IMR-90 (cell line): ENCODE measurements at regions not wholly inside any gene's neighbourhood (a gene's known extent, or its start where the extent isn't known, plus 50 kb on each side); places are given as distances from the start of the nearest gene placed in this dataset.

Experiments used
- ATAC-seq: fragments of 200-7000 bp; cut with Tn5 transposase; 2 replicates; pipeline ENCODE4 v1.9.1; 2020; ENCODE audit warnings: low read depth, mild to moderate bottlenecking, moderate library complexity
- BruUV-seq: library from RNA; stranded (reverse); fragments of 400-500 nt; replicated peaks from 2 replicates; lab custom pipeline; 2021; lab: Mats Ljungman, UMichigan
- CTCF ChIA-PET: fragments of 300-600 bp; formaldehyde crosslinking; extraction: SDS; loops from one replicate; lab custom pipeline; 2021; ENCODE audit warnings: antibody characterized with exemption; lab: Yijun Ruan, JAX
- POLR2A ChIA-PET: fragments of 300-600 bp; sonication (Branson Sonifier 250); formaldehyde crosslinking; loops from one replicate; lab custom pipeline; 2022; ENCODE audit warnings: antibody characterized with exemption; ENCODE audit not compliant: unreplicated experiment; lab: Charles Lee
- DNase-seq: peaks from one replicate; pipeline ENCODE4 v3.0.0; 2013
- H2AFZ ChIP-seq: replicated peaks from 2 replicates; pipeline ENCODE3; 2013; ENCODE audit warnings: low read length, mild to moderate bottlenecking; ENCODE audit not compliant: poor library complexity
- H2AK5ac ChIP-seq: 2 replicates; pipeline ENCODE4 v1.6.1; 2013; ENCODE audit warnings: low read depth, low read length, inconsistent platforms
- H2AK9ac ChIP-seq: replicated peaks from 2 replicates; pipeline ENCODE3; 2013; ENCODE audit warnings: mild to moderate bottlenecking, low read depth, low read length, moderate library complexity; ENCODE audit not compliant: poor library complexity
- H2BK120ac ChIP-seq: 2 replicates; pipeline ENCODE4 v1.6.1; 2013; ENCODE audit warnings: low read depth, low read length, inconsistent platforms
- H2BK15ac ChIP-seq: 3 replicates; pipeline ENCODE4 v1.6.1; 2013; ENCODE audit warnings: low read depth, low read length, inconsistent platforms
- H2BK20ac ChIP-seq: 2 replicates; pipeline ENCODE4 v1.6.1; 2013; ENCODE audit warnings: low read depth, mild to moderate bottlenecking, inconsistent platforms, low read length, moderate library complexity
- H2BK5ac ChIP-seq: 2 replicates; pipeline ENCODE4 v1.6.1; 2013; ENCODE audit warnings: mild to moderate bottlenecking, low read depth, low read length, inconsistent platforms; ENCODE audit not compliant: poor library complexity, severe bottlenecking
- H3K14ac ChIP-seq: replicated peaks from 2 replicates; pipeline ENCODE4 v1.6.1; 2013; ENCODE audit warnings: low read depth, low read length, inconsistent platforms
- H3K18ac ChIP-seq: 2 replicates; pipeline ENCODE4 v1.6.1; 2013; ENCODE audit warnings: low read depth, low read length, control low read depth
- H3K23ac ChIP-seq: 2 replicates; pipeline ENCODE4 v1.6.1; 2013; ENCODE audit warnings: low read depth, low read length, inconsistent platforms
- H3K27ac ChIP-seq: 2 replicates; pipeline ENCODE4 v1.5.1; 2013; ENCODE audit warnings: mild to moderate bottlenecking, control low read depth, low read length; ENCODE audit not compliant: insufficient read depth
- H3K27me3 ChIP-seq: 2 replicates; pipeline ENCODE4 v1.6.1; 2013; ENCODE audit warnings: low read length; ENCODE audit not compliant: control insufficient read depth, insufficient read depth
- H3K36me3 ChIP-seq: 2 replicates; pipeline ENCODE4 v1.6.1; 2013; ENCODE audit warnings: low read length, mixed read lengths; ENCODE audit not compliant: control insufficient read depth, insufficient read depth
- H3K4ac ChIP-seq: 2 replicates; pipeline ENCODE4 v1.6.1; 2013; ENCODE audit warnings: low read depth, low read length, inconsistent platforms
- H3K4me1 ChIP-seq: 2 replicates; pipeline ENCODE4 v1.6.1; 2013; ENCODE audit warnings: low read length, mixed read lengths; ENCODE audit not compliant: control insufficient read depth, insufficient read depth
- H3K4me2 ChIP-seq: 2 replicates; pipeline ENCODE4 v1.6.1; 2013; ENCODE audit warnings: low read depth, mild to moderate bottlenecking, control low read depth, low read length, moderate library complexity
- H3K4me3 ChIP-seq: 2 replicates; pipeline ENCODE4 v1.5.1; 2013; ENCODE audit warnings: low read depth, mild to moderate bottlenecking, control low read depth, low read length, moderate library complexity; ENCODE audit not compliant: insufficient read depth
- H3K56ac ChIP-seq: 2 replicates; pipeline ENCODE4 v1.6.1; 2013; ENCODE audit warnings: low read length, inconsistent platforms; ENCODE audit not compliant: insufficient read depth; ENCODE audit errors: extremely low read depth
- H3K79me1 ChIP-seq, 2 experiments: 2 replicates each; pipeline ENCODE4 v1.6.1; 2013; ENCODE audit warnings: low read length in 2 of 2, inconsistent platforms in 1 of 2, low read depth in 1 of 2
- H3K9ac ChIP-seq: 2 replicates; pipeline ENCODE4 v1.6.1; 2013; ENCODE audit warnings: low read depth, low read length, control low read depth
- H3K9me1 ChIP-seq: 2 replicates; pipeline ENCODE4 v1.6.1; 2013; ENCODE audit warnings: low read length, inconsistent platforms; ENCODE audit not compliant: insufficient read depth
- H3K9me3 ChIP-seq: 2 replicates; pipeline ENCODE4 v1.6.1; 2013; ENCODE audit warnings: low read length; ENCODE audit not compliant: control insufficient read depth, insufficient read depth
- H4K20me1 ChIP-seq: 2 replicates; pipeline ENCODE4 v1.6.1; 2013; ENCODE audit warnings: low read length, inconsistent platforms; ENCODE audit not compliant: insufficient read depth
- H4K5ac ChIP-seq: 2 replicates; pipeline ENCODE4 v1.6.1; 2013; ENCODE audit warnings: mild to moderate bottlenecking, low read depth, low read length, control low read depth
- H4K8ac ChIP-seq, 2 experiments: 2 replicates each; pipeline ENCODE4 v1.6.1; 2013; ENCODE audit warnings: low read depth in 2 of 2, low read length in 2 of 2, control low read depth in 1 of 2, inconsistent platforms in 1 of 2
- H4K91ac ChIP-seq: 2 replicates; pipeline ENCODE4 v1.6.1; 2013; ENCODE audit warnings: low read depth, low read length, inconsistent platforms; ENCODE audit not compliant: insufficient read depth
- CEBPB ChIP-seq: IDR thresholded peaks from 2 replicates; pipeline ENCODE4 v1.6.1; 2012; ENCODE audit warnings: low read depth, low read length, improper control_type of control experiment
- CHD1 ChIP-seq: IDR thresholded peaks from 2 replicates; pipeline ENCODE4 v1.6.1; 2012; ENCODE audit warnings: low read depth, low read length, improper control_type of control experiment
- CTCF ChIP-seq: conservative IDR thresholded peaks from 2 replicates; pipeline ENCODE4 v1.5.1; 2012; ENCODE audit warnings: mild to moderate bottlenecking, low read depth, low read length, improper control_type of control experiment
- FOS ChIP-seq: fragments of 150-350 bp; IDR thresholded peaks from 2 replicates; pipeline ENCODE4 v1.6.1; 2016; ENCODE audit warnings: low read depth, low read length
- MAFK ChIP-seq: IDR thresholded peaks from 2 replicates; pipeline ENCODE4 v1.6.1; 2012; ENCODE audit warnings: low read depth, low read length, improper control_type of control experiment
- MAZ ChIP-seq: IDR thresholded peaks from 2 replicates; pipeline ENCODE4 v1.6.1; 2012; ENCODE audit warnings: low read depth, mild to moderate bottlenecking, low read length, improper control_type of control experiment, moderate library complexity, borderline replicate concordance
- MXI1 ChIP-seq: IDR thresholded peaks from 2 replicates; pipeline ENCODE4 v1.6.1; 2012; ENCODE audit warnings: low read depth, mild to moderate bottlenecking, low read length, moderate library complexity, borderline replicate concordance
- NFE2L2 ChIP-seq: fragments of 150-350 bp; IDR thresholded peaks from 2 replicates; pipeline ENCODE4 v1.6.1; 2016; ENCODE audit warnings: low read depth, mild to moderate bottlenecking, low read length
- POLR2A ChIP-seq: IDR thresholded peaks from 2 replicates; pipeline ENCODE4 v1.6.1; 2012; ENCODE audit warnings: mild to moderate bottlenecking, low read depth, low read length
- RAD21 ChIP-seq: IDR thresholded peaks from 2 replicates; pipeline ENCODE4 v1.6.1; 2012; ENCODE audit warnings: low read length, improper control_type of control experiment
- SMC3 ChIP-seq: fragments of 150-350 bp; IDR thresholded peaks from 2 replicates; pipeline ENCODE4 v1.6.1; 2016; ENCODE audit warnings: low read depth, mild to moderate bottlenecking, antibody characterized with exemption, low read length, moderate library complexity
- WGBS, 2 experiments: methylation state at CpG; one replicate each; pipeline versions ENCODE4 v1.1.5 to v1.1.7; 2013; ENCODE audit warnings: missing lambda C conversion rate in 2 of 2; ENCODE audit not compliant: insufficient read length in 1 of 2; ENCODE audit errors: extremely low coverage in 2 of 2; 5-methylcytosine and 5-hydroxymethylcytosine counted together
- dilution Hi-C: fragments of 300-500 bp; cut with HindIII; formaldehyde crosslinking; loops from one replicate; pipeline ENCODE4 v1.14.3; 2018; ENCODE audit warnings: low sequenced_read_pairs; ENCODE audit not compliant: unreplicated experiment
- in situ Hi-C: fragments of 300-500 bp; cut with MboI; formaldehyde crosslinking; loops from 3 replicates; pipeline ENCODE4 v1.14.3; 2019; ENCODE audit warnings: low sequenced_read_pairs, inconsistent platforms, mixed read lengths
- intact Hi-C: fragments of 100-400 bp; cut with micrococcal nuclease; formaldehyde crosslinking; loops from 2 replicates; pipeline ENCODE4 v1.10.0; 2022
- TF ChIP-seq, protein P1 (sequence below): fragments of 150-350 bp; IDR thresholded peaks from 2 replicates; pipeline ENCODE4 v1.6.1; 2016; ENCODE audit warnings: low read depth, mild to moderate bottlenecking, low read length, moderate library complexity, borderline replicate concordance

DNA sequence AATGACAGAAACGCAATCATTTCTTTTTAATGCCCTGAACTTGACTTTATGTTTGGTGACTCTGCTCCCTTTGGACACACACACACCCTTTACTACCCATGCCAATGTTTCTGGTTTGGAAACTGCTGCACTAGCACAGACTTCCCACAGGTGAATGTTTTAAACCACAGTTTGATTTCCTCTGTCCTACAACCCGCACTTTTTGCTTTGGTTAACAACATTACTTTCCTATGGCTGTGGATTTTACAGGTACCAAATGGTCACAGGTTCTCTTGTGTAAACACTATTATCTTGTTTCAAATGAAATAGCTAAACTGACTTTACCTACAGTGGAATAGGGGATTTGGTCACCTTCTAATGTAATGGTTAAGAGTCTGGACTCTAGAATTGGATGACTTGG lies 51.5 kb upstream of the ZNF644 start:
- intact Hi-C loops (no loop called here), dilution Hi-C loops (no loop called here), in situ Hi-C loops (no loop called here)
- Histone ChIP-seq H3K4me2 (no peak overlapping the region), H4K5ac (no peak overlapping the region), H3K36me3 (no peaks in the 10 kb centered on the region), H3K9me1 (no peaks in the 10 kb centered on the region), H2AFZ (no peak overlapping the region), H2BK120ac (no peak overlapping the region), H3K27ac (no peak overlapping the region), H2BK20ac (no peak overlapping the region), H2BK5ac (no peak overlapping the region), H3K56ac (no peak overlapping the region), H3K4ac (no peak overlapping the region), H2BK15ac (no peak overlapping the region), H3K27me3 (no peaks in the 10 kb centered on the region), H3K4me3 (no peak overlapping the region), H2AK9ac (no peak overlapping the region), H3K4me1 (no peaks in the 10 kb centered on the region), H2AK5ac (no peak overlapping the region), H3K9ac (no peak overlapping the region), H4K8ac (no peak overlapping the region), H4K20me1 (no peaks in the 10 kb centered on the region), H3K14ac (no peak overlapping the region), H3K9me3 (no peaks in the 10 kb centered on the region), H4K91ac (no peak overlapping the region), H3K18ac (no peak overlapping the region), H3K23ac (no peak overlapping the region), H3K79me1 (no peaks in the 10 kb centered on the region)
- CTCF ChIA-PET: interaction anchor here (0.6 kb wide), 1 partner anchor 11 kb away, joined by 3 read pairs; no protein-coding TSS in a partner anchor
- ATAC-seq (no peak), DNase-seq (no peak)
- POLR2A ChIA-PET: no interaction called here
- TF ChIP-seq CHD1 (no peak), CEBPB (no peak), MXI1 (no peak), MAFK (no peak), POLR2A (no peak), RAD21 (no peak), NFE2L2 (no peak), MAZ (no peak), FOS (no peak), CTCF (no peak), SMC3 (no peak)
- TF ChIP-seq, protein P1, sequence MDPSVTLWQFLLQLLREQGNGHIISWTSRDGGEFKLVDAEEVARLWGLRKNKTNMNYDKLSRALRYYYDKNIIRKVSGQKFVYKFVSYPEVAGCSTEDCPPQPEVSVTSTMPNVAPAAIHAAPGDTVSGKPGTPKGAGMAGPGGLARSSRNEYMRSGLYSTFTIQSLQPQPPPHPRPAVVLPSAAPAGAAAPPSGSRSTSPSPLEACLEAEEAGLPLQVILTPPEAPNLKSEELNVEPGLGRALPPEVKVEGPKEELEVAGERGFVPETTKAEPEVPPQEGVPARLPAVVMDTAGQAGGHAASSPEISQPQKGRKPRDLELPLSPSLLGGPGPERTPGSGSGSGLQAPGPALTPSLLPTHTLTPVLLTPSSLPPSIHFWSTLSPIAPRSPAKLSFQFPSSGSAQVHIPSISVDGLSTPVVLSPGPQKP: no peak
- no CpG with 5 or more reads among the region's 2 CpGs for WGBS, 2 experiments
- BruUV-seq: no TSS peak
